ENCODE measurements at regions not wholly inside any gene's neighbourhood (a gene's known extent, or its start where the extent isn't known, plus 50 kb on each side); places are given as distances from the start of the nearest gene placed in this dataset.
"Not testable (repeated sequence)": the region's sequence is repeated elsewhere in the genome, so short reads cannot be mapped to it uniquely, and the experiment has no call there.

DNA sequence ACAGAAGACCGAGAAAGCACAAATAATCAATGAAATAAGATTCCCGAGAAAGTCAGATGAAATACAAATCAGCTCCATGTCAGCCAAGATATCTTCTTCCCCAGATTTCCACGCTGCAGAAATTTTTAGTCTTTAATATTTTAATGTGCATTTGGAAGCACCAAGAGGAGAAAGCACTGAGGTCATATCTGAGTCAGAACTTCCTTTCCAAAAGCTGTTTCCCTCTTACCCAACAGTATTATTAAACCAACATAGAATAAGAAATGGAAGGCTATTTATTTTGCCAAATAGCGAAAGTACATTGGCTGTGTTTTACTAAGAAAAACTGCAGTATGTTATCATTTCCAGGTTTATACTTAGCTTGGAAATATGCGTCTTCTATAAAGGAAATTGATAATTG, 772.1 kb upstream of the CDH9 start:
- DNase-seq (ENCODE audit: low spot score), result no peak

DNA sequence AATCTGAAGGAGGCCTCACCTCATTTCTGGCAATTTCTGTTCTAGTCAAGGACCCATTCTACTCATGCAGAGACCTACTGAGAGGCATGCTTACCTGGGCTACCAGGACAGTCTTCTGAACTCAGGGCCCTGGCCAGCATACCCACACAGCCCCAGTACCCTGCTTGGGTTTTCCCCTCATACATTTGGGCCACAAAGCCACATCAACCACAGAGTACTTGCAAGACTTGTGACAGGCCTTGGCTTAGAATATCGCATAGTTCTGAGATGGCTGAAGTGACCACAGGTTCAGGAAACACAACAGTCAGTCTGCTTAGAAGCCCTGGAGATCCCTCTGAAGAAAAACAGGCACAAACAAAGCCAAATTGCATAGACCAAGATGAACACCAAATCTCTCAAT, 758.8 kb upstream of the CDH9 start:
- DNase-seq (ENCODE audit: low spot score), result no peak

DNA sequence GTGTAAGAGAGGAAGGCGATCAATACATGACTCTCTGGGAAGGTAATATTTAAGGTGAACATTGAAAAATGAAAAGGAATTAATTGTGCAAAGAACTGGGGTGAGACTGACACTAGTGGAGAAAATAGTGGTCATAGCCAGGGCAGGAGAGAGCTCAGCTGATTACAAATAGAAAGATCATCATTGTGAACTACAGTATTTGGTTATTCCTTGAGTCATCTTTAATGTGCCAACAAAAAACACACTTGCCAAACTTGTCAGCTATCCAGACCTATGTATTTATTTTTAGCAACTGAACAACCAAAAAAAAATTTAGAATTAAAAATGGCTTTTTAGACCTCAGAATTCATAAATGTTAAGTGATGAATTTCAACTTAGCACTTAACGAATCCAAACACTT, 749.8 kb upstream of the CDH9 start:
- DNase-seq (ENCODE audit: low spot score), result no peak

DNA sequence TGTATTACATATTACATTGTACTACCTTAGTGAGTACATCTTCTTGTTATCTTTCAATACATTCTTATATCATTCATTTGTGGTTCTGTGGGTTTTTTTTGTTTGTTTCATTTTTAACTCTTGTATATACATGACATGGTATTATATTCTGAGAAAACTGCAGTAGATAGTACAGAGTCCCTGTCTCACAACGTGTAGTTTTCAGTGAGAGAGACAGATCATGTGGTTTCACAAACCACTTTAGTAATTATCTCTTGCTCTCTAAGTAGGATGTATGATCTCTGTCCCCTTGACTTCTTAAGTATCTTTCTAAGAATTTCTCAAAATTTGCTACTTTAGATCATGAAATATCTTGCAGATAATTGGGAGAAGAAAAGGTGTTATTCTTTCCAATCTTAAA, 745.9 kb upstream of the CDH9 start:
- DNase-seq (ENCODE audit: low spot score), result no peak

DNA sequence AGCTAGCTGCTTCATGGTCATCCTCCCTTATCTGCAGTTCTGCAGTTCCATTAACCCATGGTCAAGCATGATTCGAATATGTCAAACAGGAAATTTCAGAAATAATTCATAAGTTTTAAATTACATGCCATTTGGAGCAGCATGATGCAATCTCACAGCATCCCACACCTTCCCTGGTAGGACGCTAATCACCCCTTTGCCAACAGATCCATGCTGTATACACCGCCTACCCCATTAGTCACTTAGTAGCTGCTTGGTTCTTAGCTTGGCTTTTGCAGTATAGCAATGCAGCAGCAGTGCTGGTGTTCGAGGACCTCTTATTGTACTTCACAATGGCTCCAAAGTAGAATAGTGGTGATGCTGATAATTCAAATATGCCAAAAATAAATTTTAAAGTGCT, 739.7 kb upstream of the CDH9 start:
- no peak for DNase-seq (ENCODE audit: low spot score)

DNA sequence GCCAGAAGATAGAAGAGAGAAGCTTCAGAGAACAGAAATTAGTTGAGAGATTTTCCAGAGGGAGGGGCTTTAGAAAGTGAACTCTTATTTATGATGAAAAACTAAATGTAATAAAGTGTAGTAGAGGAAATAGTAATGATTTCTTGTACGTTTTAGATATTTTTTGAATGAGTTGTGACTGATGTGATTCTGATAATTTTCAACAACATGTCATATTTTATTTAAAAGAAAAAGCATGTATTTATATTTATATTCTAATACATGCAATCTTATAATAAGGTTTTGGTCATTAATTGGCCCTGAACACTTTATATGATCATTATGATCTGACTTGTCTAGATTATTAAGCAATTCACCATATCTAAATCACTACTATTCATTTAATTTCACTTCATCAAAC, 735.2 kb upstream of the CDH9 start:
- DNase-seq (ENCODE audit: low spot score), result no peak

DNA sequence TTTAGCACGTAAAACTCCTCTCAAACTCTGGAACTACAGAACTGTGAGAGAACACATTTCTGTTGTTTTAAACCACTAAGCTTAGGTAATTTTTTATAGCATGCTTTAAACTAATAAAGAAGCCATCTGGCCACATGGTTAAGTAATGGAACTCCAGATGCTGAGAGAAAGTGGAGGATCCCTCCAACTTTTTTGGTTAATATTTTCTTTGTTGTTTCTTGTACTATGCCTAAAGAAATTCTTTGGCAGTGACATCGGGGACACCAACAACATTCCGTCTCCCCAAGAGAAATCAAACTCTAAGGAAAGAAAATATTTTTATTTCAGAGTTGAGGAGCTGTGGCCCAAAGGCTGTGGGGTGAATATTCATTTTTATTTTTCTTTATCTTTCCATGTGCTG, 734.8 kb upstream of the CDH9 start:
- no peak for DNase-seq (ENCODE audit: low spot score)

DNA sequence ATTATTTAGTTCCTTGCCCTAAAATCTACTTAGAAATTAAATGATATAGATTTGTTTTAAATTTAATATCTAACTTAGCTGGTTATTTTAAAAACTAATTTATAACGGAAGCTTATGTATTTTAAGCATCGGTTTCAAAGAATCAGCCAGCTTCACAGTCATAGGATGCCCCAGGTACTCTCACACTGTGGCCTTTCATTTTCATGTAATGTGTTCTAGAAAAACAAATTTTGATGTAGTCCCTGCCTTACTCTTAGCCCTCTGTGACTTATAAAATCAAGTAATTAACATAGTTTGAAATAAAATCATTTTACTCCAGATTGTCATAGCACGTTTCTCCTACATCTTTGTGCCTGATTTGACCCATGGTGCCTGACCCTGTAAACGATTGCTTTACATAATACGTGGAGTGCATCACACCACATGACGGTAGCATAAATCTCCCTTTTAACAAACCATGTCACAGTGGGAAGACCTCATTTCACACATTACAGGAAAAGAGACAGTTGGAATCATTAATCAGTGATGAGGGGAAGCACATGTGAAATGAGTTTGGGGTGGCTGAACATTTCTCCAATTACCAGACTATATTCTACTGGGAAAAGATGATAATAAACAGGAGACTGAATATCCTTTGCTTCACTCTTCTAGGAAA, 731.5 kb upstream of the CDH9 start:
- no peak for DNase-seq (ENCODE audit: low spot score)

DNA sequence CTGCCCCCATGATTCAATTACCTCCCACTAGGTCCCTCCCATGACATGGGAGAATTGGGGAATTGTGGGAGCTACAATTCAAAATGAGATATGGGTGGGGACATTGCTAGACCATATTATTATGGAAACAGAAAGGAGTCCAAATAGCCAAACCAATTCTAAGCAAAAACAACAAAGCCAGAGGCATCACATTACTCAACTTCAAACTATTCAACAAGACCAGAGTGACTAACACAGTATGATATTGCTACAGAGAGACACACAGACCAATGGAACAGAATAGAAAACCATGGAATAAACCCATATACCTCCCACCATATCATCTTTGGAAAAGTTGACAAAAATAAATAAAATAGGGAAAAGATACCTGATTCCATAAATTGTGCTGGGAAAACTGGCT, 710.5 kb upstream of the CDH9 start:
- DNase-seq (ENCODE audit: low spot score), result no peak

DNA sequence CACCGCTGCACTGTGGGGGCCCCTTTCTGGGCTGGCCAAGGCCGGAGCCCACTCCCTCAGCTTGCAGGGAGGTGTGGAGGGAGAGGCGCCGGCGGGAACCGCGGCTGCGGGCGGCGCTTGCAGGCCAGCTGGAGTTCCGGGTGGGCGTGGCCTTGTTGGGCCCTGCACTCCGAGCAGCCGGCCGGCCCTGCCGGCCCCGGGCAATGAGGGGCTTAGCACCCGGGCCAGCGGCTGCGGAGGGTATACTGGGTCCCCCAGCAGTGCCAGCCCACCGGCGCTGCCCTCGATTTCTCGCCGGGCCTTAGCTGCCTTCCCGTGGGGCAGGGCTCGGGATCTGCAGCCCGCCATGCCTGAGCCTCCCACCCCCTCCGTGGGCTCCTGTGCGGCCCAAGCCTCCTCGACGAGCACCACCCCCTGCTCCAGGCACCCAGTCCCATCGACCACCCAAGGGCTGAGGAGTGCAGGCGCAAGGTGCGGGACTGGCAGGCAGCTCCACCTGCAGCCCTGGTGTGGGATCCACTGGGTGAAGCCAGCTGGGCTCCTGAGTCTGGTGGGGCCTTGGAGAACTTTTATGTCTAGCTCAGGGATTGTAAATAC, 705.1 kb upstream of the CDH9 start:
- DNase-seq (ENCODE audit: low spot score), result not testable (repeated sequence)

DNA sequence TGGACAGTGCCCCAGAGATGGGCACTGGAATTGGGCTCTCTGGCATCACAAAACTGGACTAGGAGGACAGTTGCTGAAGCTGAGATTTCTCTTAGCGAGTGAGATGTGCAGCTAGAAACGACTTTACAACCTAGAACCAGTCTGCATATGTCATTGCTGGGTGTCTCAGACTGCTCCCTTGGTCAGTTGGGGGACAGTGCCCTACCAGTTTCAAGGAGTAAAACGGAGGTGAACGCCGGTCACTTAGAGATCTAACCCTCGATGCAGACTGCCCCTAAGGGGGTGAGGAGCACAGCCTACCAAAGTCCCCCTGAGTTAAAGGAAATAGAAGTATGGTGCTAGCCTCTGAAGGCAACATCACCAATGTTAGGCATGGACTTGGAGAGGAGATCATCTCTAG, 704.4 kb upstream of the CDH9 start:
- no peak for DNase-seq (ENCODE audit: low spot score)

DNA sequence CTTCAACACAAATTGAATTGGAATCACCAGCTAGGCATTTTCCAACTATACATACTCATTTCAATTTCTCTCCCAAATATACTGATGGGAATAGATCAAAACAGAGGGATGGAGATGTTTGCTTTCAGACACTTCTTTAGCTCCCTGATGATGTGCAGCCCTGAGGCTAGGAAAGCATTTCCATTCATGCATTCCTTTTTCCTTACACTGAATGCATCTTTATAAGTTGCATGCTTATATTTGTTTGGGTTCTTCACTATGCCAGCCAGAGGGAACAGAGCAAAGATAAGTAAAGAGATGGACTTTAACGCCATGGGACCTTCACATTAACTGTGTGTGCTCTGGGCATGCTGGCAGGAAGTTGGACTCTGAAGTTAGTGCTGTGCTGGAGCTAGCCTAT, 696.5 kb upstream of the CDH9 start:
- DNase-seq (ENCODE audit: low spot score), result no peak

DNA sequence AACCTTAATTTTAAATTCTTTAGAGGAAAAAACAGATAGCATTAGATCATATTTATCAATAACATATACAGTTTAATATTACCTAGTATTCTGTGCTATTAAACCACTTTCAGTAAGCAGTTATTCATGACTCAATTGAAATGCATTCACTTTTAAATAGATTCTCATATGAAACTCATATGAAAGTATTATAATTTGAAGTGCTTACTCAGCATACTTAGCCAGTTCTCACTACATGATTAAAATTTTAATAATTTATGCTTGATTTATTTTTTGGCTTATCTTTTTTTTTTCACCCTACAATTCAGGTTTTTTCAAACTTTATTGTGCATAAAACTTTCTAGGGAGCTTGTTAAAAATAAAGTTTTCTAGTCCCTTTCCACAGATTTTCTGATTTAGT, 694.9 kb upstream of the CDH9 start:
- no peak for DNase-seq (ENCODE audit: low spot score)

DNA sequence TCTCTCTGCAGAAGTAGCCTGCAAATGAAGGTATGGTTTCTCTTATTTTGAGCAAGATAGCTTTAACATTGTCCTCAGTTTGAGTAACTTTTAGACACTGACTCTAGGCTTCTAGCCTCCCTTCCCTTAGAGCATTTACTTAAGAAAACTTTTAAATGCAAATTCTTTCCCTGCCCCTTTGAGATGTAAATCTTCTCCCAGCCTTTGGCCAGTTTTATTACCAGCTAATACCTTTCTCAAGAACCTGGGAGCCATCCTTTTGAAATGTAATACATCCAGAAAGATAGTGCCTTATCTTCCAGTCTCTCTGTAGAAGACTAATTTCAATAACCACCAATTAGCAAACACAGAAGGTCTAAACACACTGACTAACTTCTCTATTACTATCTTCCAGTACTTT, 688.9 kb upstream of the CDH9 start:
- DNase-seq (ENCODE audit: low spot score), result no peak

DNA sequence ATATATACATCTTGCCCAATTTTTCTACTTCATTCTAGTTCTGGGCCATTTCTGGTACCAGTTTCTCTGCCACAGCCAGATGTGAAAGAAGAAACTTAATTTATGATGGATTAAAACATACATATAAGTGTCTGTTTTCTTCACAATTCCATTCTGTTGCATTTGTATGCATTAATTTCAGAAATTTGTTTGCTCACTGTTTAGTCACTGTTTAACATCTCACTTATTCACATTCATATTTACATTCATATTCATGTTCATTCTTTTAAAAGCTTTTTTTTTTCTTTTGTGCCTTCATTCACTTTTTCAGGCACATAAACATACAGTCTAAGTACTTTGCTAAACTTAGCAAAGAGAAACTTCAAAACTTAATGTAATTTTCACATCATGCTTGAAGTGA, 684.0 kb upstream of the CDH9 start:
- DNase-seq (ENCODE audit: low spot score), result no peak

DNA sequence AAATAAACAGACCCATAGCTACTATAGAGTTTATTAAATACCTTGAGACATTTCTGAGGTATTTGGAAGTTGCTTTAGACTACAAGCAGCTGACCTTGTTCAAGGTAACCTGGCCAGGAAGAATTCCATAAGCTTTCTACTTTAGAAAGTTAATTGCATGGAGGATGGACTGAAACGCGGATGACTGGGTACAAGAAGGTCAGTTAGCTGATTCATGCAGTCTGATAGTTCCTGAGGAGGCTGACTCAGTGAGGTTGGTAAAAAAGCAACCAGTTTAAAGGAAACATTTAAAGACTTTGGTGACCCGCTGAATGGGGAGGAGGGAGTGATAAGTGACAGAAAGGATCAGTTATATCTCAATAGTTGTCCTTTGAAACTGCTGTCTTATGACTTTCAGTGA, 670.1 kb upstream of the CDH9 start:
- no peak for DNase-seq (ENCODE audit: low spot score)

DNA sequence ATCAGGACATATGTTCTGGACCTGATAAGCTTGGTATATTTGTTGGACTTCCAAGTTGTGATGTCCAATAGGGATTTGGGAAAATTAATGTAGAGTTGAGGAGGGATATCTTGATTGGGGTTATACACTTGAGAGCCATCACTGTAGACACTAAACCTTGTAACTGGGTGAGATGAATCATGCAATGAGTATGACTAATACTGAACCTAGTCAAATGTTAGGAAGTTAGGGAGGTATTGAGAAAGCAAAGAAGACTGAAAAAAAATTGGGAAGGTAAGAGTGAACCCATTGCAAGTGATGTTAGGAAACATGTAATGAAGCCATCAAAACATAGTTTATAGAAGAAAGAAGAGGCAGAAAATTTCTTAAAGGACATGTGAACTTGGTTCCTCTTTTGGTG, 668.4 kb upstream of the CDH9 start:
- DNase-seq (ENCODE audit: low spot score), result no peak

DNA sequence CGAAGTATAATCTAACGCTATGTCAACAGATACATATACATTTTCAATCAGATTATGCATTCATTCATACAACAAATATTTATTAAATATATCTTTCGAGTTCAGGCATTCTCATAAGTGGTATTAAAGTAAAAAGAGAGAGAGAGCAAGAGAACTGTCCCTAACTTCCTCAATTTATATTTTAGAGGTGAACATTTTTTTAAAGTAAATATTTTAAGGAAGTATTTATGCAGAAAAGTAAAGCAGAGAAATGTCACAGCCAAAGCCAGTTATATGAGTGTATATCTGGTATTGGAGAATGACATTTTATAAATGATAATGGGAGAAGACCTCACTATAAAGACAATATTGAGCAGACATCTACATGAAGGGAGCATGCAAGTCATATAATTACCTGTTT, 667.3 kb upstream of the CDH9 start:
- no peak for DNase-seq (ENCODE audit: low spot score)

DNA sequence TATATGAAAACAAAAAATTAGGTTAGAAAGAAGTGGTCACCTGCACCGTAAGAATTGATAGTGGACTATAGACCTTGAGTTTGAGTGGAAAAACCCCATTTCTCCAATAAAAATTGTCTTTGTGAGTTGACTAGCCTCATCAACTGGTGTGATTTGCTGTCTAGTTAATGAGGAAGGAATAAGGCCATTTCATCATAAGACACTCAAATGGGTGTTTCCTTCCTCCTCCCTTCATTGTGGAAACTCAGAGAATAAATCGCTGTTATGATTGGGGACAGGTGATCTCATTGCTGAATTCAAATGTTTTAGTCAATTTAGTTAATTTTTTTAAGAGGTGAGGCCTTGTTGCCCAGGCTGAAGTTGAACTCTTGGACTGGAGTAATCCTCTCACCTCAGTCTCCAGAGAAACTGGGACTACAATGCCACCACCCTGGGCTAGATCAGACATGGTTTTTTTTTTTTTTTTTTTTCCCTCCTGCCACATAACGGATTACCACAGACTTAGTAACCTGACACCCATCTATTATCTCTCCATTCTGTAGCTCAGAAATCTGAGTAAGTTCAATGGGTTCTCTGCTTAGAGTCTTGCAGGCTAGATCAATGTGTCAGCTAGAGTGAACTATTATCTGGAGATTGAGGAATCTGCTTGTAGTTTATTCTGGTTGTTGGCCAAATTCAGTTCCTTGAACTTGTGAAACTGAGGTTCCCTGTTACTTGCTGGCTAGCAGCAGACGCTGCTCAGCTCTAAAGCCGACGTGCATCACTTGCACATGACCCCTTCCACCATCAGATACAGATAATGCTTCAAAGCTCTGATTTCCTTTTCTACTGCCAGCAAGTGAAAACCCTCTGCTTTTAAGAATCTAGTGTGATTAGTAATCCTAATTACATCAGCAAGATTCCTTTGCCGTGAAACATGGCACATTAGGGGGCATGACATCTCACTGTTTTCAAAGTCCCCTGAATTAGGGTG, 663.8 kb upstream of the CDH9 start:
- no peak for DNase-seq (ENCODE audit: low spot score)

DNA sequence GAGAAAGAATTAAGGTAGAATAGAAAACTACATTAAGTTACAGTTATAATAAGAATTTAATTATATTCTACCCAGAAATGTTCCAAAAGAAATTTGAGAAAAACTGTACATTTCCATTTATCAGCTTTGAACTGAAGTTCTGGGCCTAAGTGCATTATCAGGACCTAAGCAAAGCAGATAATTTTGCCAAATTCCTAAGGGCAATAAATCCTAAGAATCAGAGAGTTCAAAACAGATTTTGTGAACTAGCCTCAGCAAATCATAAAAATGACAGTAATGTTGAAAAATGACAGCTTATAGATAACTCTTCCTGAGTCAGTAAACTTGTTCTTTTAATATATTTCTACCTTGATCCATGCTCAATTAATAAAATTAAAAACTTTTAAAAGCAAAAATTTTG, 662.1 kb upstream of the CDH9 start:
- DNase-seq (ENCODE audit: low spot score), result no peak

DNA sequence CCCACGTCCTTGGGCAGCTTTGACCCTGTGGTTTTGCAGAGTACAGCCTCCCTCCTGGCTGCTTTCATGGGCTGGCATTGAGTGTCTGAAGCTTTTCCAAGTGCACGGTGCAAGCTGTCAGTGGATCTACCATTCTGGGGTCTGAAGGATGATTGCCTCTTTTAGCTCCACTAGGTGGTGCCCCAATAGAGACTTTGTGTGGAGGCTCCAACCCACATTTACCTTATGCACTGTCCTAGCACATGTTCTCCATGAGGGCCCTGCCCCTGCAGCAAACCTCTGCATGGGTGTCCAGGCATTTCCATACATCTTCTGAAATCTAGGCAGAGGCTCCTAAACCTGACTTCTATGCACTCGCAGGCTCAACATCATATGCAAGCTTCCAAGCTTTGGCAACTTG, 644.2 kb upstream of the CDH9 start:
- DNase-seq (ENCODE audit: low spot score), result no peak

DNA sequence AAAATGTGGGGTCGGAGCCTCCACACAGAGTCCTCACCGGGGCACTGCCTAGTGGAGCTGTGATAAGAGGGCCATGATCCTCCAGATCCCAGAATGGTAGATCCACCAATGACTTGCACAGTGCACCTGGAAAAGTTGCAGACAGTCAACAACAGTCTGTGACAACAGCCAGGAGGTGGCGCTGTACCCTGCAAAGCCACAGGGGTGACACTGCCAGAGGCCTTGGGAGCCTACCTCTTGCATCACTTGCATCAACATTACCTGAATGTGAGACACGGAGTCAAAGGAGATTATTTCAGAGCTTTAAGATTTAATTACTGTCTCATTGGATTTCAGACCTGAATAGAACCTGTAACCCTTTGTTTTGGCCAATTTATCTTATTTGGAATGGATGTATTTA, 614.1 kb upstream of the CDH9 start:
- no peak for DNase-seq (ENCODE audit: low spot score)

DNA sequence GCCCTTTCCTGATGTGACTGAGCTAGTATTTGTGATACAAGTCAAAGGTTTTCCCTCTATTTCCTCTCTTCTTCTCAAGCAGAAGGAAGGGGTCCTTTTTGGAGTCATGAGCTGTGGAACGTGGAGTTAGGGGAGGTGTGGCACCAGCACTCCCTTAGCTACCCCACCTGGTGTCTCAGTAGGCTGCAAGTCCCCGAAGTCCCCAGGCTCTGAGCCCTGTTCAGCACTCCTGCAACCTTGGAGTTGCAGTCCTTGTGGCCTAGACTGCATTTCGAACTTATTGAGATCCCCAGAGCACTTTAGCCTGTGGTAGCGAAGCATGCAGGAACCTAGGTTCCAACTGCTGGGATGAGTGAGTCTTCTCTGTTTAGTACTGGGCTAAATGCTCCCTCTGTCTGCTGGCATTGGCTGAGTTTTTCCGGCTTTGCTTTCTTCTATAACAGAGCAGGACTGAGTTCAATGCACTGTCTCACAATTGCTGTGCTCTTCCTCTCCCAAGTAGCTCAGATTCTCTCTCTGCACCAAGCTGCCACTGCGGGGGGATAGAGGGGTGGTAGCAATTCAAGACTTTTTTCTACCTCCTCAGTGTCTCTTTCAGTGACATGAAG, 600.7 kb upstream of the CDH9 start:
- no peak for DNase-seq (ENCODE audit: low spot score)
